NCI-H146 (cell line): ENCODE measurements at regions not wholly inside any gene's neighbourhood (a gene's known extent, or its start where the extent isn't known, plus 50 kb on each side); places are given as distances from the start of the nearest gene placed in this dataset.
"Not testable (repeated sequence)": the region's sequence is repeated elsewhere in the genome, so short reads cannot be mapped to it uniquely, and the experiment has no call there.

Experiments used
- DNase-seq: peaks from one replicate; lab custom pipeline; 2025; lab: John Stamatoyannopoulos, UW

DNA sequence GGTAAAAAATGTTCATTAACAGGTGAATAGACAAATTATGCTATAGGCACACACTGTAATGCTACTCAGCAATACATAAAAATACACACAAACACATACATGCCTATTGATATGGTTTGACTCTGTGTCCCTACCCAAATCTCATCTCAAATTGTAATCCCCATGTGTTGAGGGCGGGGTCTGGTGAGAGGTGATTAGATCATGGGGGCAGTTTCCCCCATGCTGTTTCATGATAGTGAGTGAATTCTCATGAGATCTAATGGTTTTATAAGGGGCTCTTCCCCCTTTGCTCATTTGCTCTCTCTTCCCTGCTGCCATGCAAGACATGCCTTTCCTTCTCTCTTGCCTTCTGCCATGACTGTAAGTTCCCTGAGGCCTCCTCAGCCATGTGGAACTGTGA, 403.1 kb upstream of the RORB start:
- DNase-seq = not testable (repeated sequence)

DNA sequence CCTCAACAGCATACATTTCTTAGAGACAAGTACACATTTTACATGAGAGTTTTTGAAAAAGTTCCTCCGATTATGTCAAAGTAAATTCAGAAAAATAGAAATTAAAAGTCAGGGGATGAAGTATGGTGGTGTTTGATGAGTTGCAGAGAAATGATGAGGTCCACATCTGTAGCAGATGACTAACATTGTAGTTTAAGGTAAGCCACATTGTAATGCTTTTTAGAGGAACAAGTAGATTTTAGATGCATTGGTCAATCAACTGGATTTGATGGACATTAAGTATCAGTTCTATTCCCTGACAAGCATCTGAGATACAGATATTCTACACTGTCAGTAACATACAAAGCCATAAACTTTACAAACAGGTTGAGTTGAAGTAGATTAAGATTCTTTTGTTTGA, 402.4 kb upstream of the RORB start:
- DNase-seq = no peak

- no peak for DNase-seq
Measured at GRCh38 chr9:74095925-74096324, 401.2 kb upstream of the RORB start.

GRCh38 chr9:74096420-74096819, 400.7 kb upstream of the RORB start:
- DNase-seq = no peak

- DNase-seq = no peak
Measured at GRCh38 chr9:74100042-74100441, 397.1 kb upstream of the RORB start.

DNA sequence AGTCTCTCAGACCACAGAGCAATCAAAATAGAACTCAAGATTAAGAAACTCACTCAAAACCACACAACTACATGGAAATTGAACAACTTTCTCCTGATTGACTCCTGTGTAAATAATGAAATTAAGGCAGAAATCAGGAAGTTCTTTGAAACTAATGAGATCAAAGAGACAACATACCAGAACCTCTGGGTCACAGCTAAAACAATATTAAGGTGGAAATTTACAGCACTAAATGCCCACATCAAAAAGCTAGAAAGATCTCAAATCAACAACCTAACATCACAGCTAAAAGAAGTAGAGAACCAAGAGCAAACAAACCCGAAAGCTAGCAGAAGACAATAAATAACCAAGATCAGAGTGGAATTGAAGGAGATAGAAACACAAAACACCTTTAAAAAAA, 395.0 kb upstream of the RORB start:
- not testable (repeated sequence) for DNase-seq

DNA sequence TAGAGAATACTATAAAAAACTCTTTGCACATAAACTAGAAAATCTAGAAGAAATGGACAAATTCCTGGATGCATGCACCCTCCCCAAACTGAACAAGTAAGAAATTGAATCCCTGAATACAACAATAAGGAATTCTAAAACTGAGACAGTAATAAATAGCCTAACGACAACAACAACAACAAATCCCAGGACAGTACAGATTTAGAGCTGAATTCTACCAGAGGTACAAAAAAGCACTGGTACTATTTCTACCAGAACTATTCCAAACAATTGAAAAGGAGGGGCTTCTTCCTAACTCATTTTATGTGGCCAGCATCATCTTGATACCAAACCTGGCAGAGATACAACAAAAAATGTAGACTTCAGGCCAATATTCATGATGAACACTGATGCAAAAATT, 394.4 kb upstream of the RORB start:
- no peak for DNase-seq

GRCh38 chr9:74107692-74108091, 389.4 kb upstream of the RORB start:
- no peak for DNase-seq

DNA sequence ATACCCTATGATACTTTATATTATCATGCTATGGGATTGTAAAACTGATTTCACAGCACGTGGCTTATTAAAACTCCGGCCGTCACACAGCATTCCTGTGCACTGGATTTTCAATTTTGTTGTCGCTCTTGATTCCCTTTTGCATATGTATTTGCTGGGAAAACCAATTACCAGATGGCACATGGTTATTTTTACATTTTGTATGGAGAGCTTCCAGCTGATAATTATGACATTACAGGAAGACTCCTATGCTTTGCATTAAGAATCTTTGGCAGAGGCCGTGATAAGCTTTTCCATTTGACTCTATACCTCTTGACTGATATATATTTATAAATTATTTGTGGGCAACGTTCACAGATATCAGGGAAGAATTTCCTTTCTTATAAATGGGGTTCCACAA, 381.2 kb upstream of the RORB start:
- no peak for DNase-seq

- no peak for DNase-seq
Measured at GRCh38 chr9:74117151-74117550, 380.0 kb upstream of the RORB start.

- DNase-seq = no peak
Measured at GRCh38 chr9:74117731-74118130, 379.4 kb upstream of the RORB start.

GRCh38 chr9:74120061-74120460, 377.1 kb upstream of the RORB start:
- DNase-seq = no peak

GRCh38 chr9:74120470-74120869, 376.7 kb upstream of the RORB start:
- no peak for DNase-seq

- DNase-seq = no peak
Measured at GRCh38 chr9:74122216-74122615, 374.9 kb upstream of the RORB start.

DNA sequence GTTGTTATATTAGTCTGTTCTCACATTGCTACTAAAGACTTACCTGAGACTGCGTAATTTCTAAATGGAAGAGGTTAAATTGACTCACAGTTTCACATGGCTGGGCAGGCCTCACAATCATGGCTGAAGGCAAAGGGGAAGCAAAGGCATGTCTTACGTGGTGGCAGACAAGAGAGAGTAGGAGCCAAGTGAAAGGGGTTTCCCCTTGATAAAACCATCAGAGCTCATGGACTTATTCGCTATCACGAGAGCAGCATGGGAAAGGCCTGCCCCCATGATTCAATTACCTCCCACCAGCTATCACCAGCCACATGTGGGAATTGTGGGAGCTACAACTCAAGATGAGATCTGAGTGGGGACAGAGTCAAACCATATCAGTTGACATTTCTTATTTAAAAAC, 374.5 kb upstream of the RORB start:
- no peak for DNase-seq

DNA sequence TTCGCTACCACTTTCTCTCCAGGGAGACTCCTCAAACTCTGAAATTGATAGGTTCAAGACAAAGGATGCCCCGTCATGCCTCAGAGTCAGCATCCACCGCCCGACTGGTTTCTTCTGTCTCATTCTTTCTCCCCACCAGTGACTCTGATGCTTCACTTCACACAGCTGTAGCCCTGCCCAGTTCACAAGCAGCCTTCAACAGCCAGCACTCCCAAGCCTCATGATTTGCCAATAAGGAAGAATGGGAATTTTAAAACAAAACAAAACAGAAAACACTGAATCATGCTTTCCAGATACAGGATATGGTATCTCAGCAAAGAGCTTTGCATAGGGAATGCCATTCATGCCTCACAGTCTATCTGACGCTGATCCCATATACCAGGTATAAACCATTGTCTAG, 371.2 kb upstream of the RORB start:
- DNase-seq = no peak

GRCh38 chr9:74132986-74133385, 364.1 kb upstream of the RORB start:
- no peak for DNase-seq

GRCh38 chr9:74133921-74134320, 363.2 kb upstream of the RORB start:
- DNase-seq = no peak

GRCh38 chr9:74138182-74138581, 359.0 kb upstream of the RORB start:
- DNase-seq = no peak

DNA sequence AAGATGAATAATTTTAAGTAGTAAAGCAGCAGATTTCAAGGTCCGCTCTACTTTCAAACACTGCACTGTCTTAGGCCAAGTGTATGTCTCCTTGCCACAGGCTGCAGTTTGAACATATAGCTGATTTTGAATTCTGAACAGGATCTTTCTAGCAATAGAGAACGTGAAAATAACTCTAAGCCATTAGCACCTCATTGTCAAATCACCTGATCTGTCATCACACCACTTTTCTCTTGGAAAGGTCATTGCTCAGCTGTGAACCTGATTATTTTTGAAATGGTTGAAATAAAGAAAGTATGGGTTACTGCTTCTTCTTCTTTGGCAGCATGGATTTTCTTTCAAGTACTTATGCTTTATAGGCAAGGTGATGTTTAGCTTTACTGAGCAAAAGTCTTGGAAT, 357.0 kb upstream of the RORB start:
- no peak for DNase-seq

GRCh38 chr9:74147906-74148305, 349.2 kb upstream of the RORB start:
- DNase-seq = no peak

GRCh38 chr9:74172874-74173273, 324.3 kb upstream of the RORB start:
- no peak for DNase-seq

GRCh38 chr9:74173284-74173683, 323.9 kb upstream of the RORB start:
- no peak for DNase-seq

- DNase-seq = not testable (repeated sequence)
Measured at GRCh38 chr9:74197771-74198170, 299.4 kb upstream of the RORB start.

DNA sequence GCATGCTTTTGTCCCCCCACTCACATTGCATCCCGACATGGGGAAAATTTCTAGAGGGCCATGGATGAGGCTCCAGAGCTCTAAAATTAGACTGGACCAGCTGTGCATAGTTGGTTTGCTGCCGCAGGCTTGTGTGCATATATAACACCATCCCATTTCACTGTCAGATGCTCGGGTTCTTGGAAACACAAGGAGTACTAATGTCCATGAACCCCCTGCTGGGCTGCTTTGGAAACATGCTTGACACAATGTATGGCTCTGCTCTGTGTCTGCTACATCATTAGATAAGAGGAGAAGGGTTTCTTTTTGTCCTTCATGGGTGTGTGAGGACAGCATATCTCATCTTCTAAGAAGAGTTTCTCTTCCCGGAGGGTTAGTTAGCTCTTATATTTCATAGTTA, 292.1 kb upstream of the RORB start:
- no peak for DNase-seq
